HepG2 (cell line): ENCODE measurements at regions not wholly inside any gene's neighbourhood (a gene's known extent, or its start where the extent isn't known, plus 50 kb on each side); places are given as distances from the start of the nearest gene placed in this dataset.

Experiments
- CBX5 ChIP-seq: sonication (generic); formaldehyde crosslinking; IDR thresholded peaks from 2 replicates; pipeline ENCODE4 v1.4.0; 2020; ENCODE audit warnings: missing genetic modification reagents, borderline replicate concordance
- CREB1 ChIP-seq, 2 experiments: fragments of 450-650 bp in 1 of 2; IDR thresholded peaks; 2 replicates each; pipeline ENCODE4 v1.6.1; 2016 to 2017; ENCODE audit warnings: control low read depth in 1 of 2, mild to moderate bottlenecking in 1 of 2, missing compliant biosample characterization in 1 of 2, missing genetic modification characterization in 1 of 2
- KAT2B ChIP-seq: fragments of 150-350 bp; IDR thresholded peaks from 2 replicates; pipeline ENCODE4 v1.6.1; 2014; ENCODE audit warnings: low read depth, low read length, borderline replicate concordance
- MTA1 ChIP-seq: sonication (generic); formaldehyde crosslinking; IDR thresholded peaks from 2 replicates; pipeline ENCODE4 v1.4.0; 2020; ENCODE audit warnings: missing genetic modification reagents, mild to moderate bottlenecking, borderline replicate concordance
- PLRG1 ChIP-seq: fragments of 450-650 bp; conservative IDR thresholded peaks from 2 replicates; pipeline ENCODE4 v1.6.1; 2016
- POGZ ChIP-seq: sonication (generic); formaldehyde crosslinking; IDR thresholded peaks from 2 replicates; pipeline ENCODE4 v1.4.0; 2020; ENCODE audit warnings: mild to moderate bottlenecking, missing genetic modification reagents
- RBM39 ChIP-seq: fragments of 200-400 bp; formaldehyde crosslinking; IDR thresholded peaks from one replicate; pipeline ENCODE4 v1.6.1; 2018; ENCODE audit warnings: antibody characterized with exemption, mild to moderate bottlenecking, low read depth, low read length; ENCODE audit not compliant: poor library complexity, severe bottlenecking
- SMAD1 ChIP-seq: sonication (generic); formaldehyde crosslinking; IDR thresholded peaks from 2 replicates; pipeline ENCODE4 v1.4.0; 2020; ENCODE audit warnings: missing genetic modification reagents, low read depth, mild to moderate bottlenecking, borderline replicate concordance
- SNAI1 ChIP-seq: sonication (generic); formaldehyde crosslinking; IDR thresholded peaks from 2 replicates; pipeline ENCODE4 v1.5.0; 2020; ENCODE audit warnings: mild to moderate bottlenecking, missing genetic modification reagents, borderline replicate concordance
- ZBTB40 ChIP-seq, 2 experiments: fragments of 450-650 bp in 1 of 2; sonication (generic) in 1 of 2; formaldehyde crosslinking in 1 of 2; IDR thresholded peaks; 2 replicates each; pipeline versions ENCODE4 v1.6.1 to v1.8.0; 2016 to 2022; ENCODE audit warnings: antibody characterized with exemption in 1 of 2, mild to moderate bottlenecking in 1 of 2, missing genetic modification reagents in 1 of 2
- ZNF34 ChIP-seq: sonication (generic); formaldehyde crosslinking; IDR thresholded peaks from 2 replicates; pipeline ENCODE4 v1.4.0; 2020; ENCODE audit warnings: mild to moderate bottlenecking, missing genetic modification reagents, borderline replicate concordance
- ZNF362 ChIP-seq: sonication (generic); formaldehyde crosslinking; IDR thresholded peaks from 2 replicates; pipeline ENCODE4 v1.4.0; 2020; ENCODE audit warnings: missing genetic modification reagents, mild to moderate bottlenecking, borderline replicate concordance
- ZNF619 ChIP-seq: sonication (generic); formaldehyde crosslinking; IDR thresholded peaks from 2 replicates; pipeline ENCODE4 v1.4.0; 2020; ENCODE audit warnings: mild to moderate bottlenecking, missing genetic modification reagents
- ZNF766 ChIP-seq: sonication (generic); formaldehyde crosslinking; IDR thresholded peaks from 2 replicates; pipeline ENCODE4 v1.5.0; 2020; ENCODE audit warnings: missing genetic modification reagents, borderline replicate concordance
- ZNF772 ChIP-seq: sonication (generic); formaldehyde crosslinking; IDR thresholded peaks from 2 replicates; pipeline ENCODE4 v1.5.0; 2020; ENCODE audit warnings: mild to moderate bottlenecking, missing genetic modification reagents
- ZSCAN5A ChIP-seq: sonication (generic); formaldehyde crosslinking; IDR thresholded peaks from 2 replicates; pipeline ENCODE4 v1.8.0; 2022; ENCODE audit warnings: mild to moderate bottlenecking, missing genetic modification reagents, borderline replicate concordance

GRCh38 chr20:50320901-50321796 is 130.5 kb downstream of the CEBPB start (continued):
- TF ChIP-seq ZSCAN5A (CRISPR knock-in tag) = 0 out of 2 replicates have a peak, but pooled peaks have one; percentile 53
- TF ChIP-seq SNAI1 (CRISPR knock-in tag) = no peak
- TF ChIP-seq ZBTB40 (IDR thresholded peaks at IDR 0.05) = no peak
- peak; percentile 87 for TF ChIP-seq ZBTB40 (CRISPR knock-in tag; IDR thresholded peaks at IDR 0.05)
- no peak for TF ChIP-seq RBM39
- TF ChIP-seq POGZ (CRISPR knock-in tag) = no peak
- TF ChIP-seq CREB1 (IDR thresholded peaks at IDR 0.05) = no peak
- no peak for TF ChIP-seq CREB1 (CRISPR knock-in tag; IDR thresholded peaks at IDR 0.05)
- no peak for TF ChIP-seq SMAD1 (CRISPR knock-in tag)
- peak; percentile 81 for TF ChIP-seq ZNF772 (CRISPR knock-in tag)
- TF ChIP-seq ZNF766 (CRISPR knock-in tag) = peak; percentile 48; the same call in 1 of the 2 replicates
- TF ChIP-seq KAT2B = no peak
- TF ChIP-seq CBX5 (CRISPR knock-in tag) = peak; percentile 73; the same call in 1 of the 2 replicates
- TF ChIP-seq ZNF362 = peak; percentile 39; the same call in 1 of the 2 replicates
- peak; percentile 92 for TF ChIP-seq MTA1 (CRISPR knock-in tag)
- peak; percentile 98 for TF ChIP-seq ZNF34 (CRISPR knock-in tag)
- TF ChIP-seq ZNF619 = no peak; the same call in 1 of the 2 replicates
- TF ChIP-seq PLRG1 = no peak
